B cell (primary cell): ENCODE measurements at regions not wholly inside any gene's neighbourhood (a gene's known extent, or its start where the extent isn't known, plus 50 kb on each side); places are given as distances from the start of the nearest gene placed in this dataset.

Experiments
- ATAC-seq: fragments of 200-7000 bp; cut with Tn5 transposase; one replicate; pipeline ENCODE4 v1.10.0; 2021; ENCODE audit warnings: low read depth, mild to moderate bottlenecking, moderate number of reproducible peaks, moderate library complexity
- CTCF ChIA-PET: fragments of 350-600 bp; sonication (Branson Sonifier 250); formaldehyde crosslinking; loops from one replicate; lab custom pipeline; 2021; ENCODE audit warnings: antibody characterized with exemption, inconsistent platforms; lab: Charles Lee
- POLR2A ChIA-PET: fragments of 350-600 bp; sonication (Branson Sonifier 250); formaldehyde crosslinking; loops from one replicate; lab custom pipeline; 2021; ENCODE audit warnings: antibody characterized with exemption; lab: Charles Lee
- DNase-seq: peaks from one replicate; pipeline ENCODE4 v3.0.0; 2013
- H2AFZ ChIP-seq: 2 replicates; pipeline ENCODE4 v1.6.1; 2012; ENCODE audit warnings: mild to moderate bottlenecking, low read depth, low read length; ENCODE audit not compliant: insufficient read depth, poor library complexity, severe bottlenecking
- H3K27ac ChIP-seq, 2 donors: 1 replicate in 1 of 2; 2 replicates in 1 of 2; pipeline ENCODE4 v1.5.1; 2012 to 2013; ENCODE audit warnings: low read length in 2 of 2, mild to moderate bottlenecking in 2 of 2, moderate library complexity in 1 of 2
- H3K27me3 ChIP-seq, 4 experiments: fragments of 200-600 bp in 1 of 4; sonication (generic) in 1 of 4; replicated peaks in 1 of 4; 1 replicate in 2 of 4; 2 replicates in 2 of 4; pipeline versions ENCODE4 v1.6.1 to v1.7.0; 2013 to 2016; ENCODE audit warnings: low read length in 3 of 4, mild to moderate bottlenecking in 2 of 4, mixed read lengths in 1 of 4, moderate library complexity in 1 of 4; ENCODE audit not compliant: insufficient read depth in 4 of 4, control insufficient read depth in 3 of 4; ENCODE audit errors: control extremely low read depth in 1 of 4
- H3K36me3 ChIP-seq, 2 experiments: replicated peaks in 1 of 2; 1 replicate in 1 of 2; 2 replicates in 1 of 2; pipeline versions ENCODE4 v1.6.1 to v1.7.1; 2013; ENCODE audit warnings: low read length in 1 of 2; ENCODE audit not compliant: insufficient read depth in 2 of 2, control insufficient read depth in 1 of 2; ENCODE audit errors: control extremely low read depth in 1 of 2, extremely low read depth in 1 of 2
- H3K4me1 ChIP-seq, 2 donors: fragments of 200-600 bp in 1 of 2; sonication (generic) in 1 of 2; 1 replicate in 1 of 2; 2 replicates in 1 of 2; pipeline versions ENCODE4 v1.5.1 to v1.6.1; 2013 to 2017; ENCODE audit warnings: low read length in 2 of 2; ENCODE audit not compliant: control insufficient read depth in 2 of 2, insufficient read depth in 2 of 2
- H3K4me2 ChIP-seq: replicated peaks from 2 replicates; pipeline ENCODE3; 2012; ENCODE audit warnings: mild to moderate bottlenecking, low read depth, low read length; ENCODE audit not compliant: poor library complexity, severe bottlenecking
- H3K4me3 ChIP-seq, 5 experiments: fragments of 200-600 bp in 1 of 5; sonication (generic) in 1 of 5; 1 replicate in 3 of 5; 2 replicates in 2 of 5; pipeline versions ENCODE4 v1.5.1 to v1.7.0; 2011 to 2016; ENCODE audit warnings: low read length in 4 of 5, mild to moderate bottlenecking in 4 of 5, low read depth in 2 of 5, control low read depth in 1 of 5, moderate library complexity in 1 of 5; ENCODE audit not compliant: insufficient read depth in 1 of 5; ENCODE audit errors: control extremely low read depth in 1 of 5, extremely low read depth in 1 of 5
- H3K79me2 ChIP-seq: fragments of 200-600 bp; sonication (generic); one replicate; pipeline ENCODE4 v1.6.0; 2016; ENCODE audit warnings: low read length; ENCODE audit not compliant: control insufficient read depth, insufficient read depth
- H3K9ac ChIP-seq: fragments of 200-600 bp; sonication (generic); 2 replicates; pipeline ENCODE4 v1.6.1; 2017; ENCODE audit warnings: mild to moderate bottlenecking, low read length, moderate library complexity
- H3K9me3 ChIP-seq, 3 donors: one replicate each; pipeline versions ENCODE4 v1.6.1 to v1.7.1; 2013; ENCODE audit warnings: low read length in 2 of 3; ENCODE audit not compliant: control insufficient read depth in 2 of 3, insufficient read depth in 1 of 3; ENCODE audit errors: control extremely low read depth in 1 of 3
- H4K20me1 ChIP-seq: 2 replicates; pipeline ENCODE4 v1.6.0; 2012; ENCODE audit warnings: mild to moderate bottlenecking, low read length; ENCODE audit not compliant: insufficient read depth, control insufficient read depth, poor library complexity, severe bottlenecking
- H3K27ac Mint-ChIP-seq: one replicate; pipeline ENCODE4 v1.8.0; 2021; ENCODE audit warnings: mixed read lengths
- H3K27me3 Mint-ChIP-seq: one replicate; pipeline ENCODE4 v1.8.0; 2021; ENCODE audit warnings: mixed read lengths
- H3K4me1 Mint-ChIP-seq: one replicate; pipeline ENCODE4 v1.8.0; 2021; ENCODE audit warnings: mixed read lengths
- H3K4me3 Mint-ChIP-seq: one replicate; pipeline ENCODE4 v1.8.0; 2021; ENCODE audit warnings: mixed read lengths
- H3K9me3 Mint-ChIP-seq: one replicate; pipeline ENCODE4 v1.8.0; 2022; ENCODE audit warnings: mixed read lengths; ENCODE audit not compliant: insufficient read depth
- EZH2 ChIP-seq: IDR thresholded peaks from 2 replicates; pipeline ENCODE4 v1.6.1; 2012; ENCODE audit warnings: borderline replicate concordance, low read depth, mild to moderate bottlenecking, moderate library complexity, low read length; ENCODE audit not compliant: insufficient read depth, poor library complexity, severe bottlenecking
- WGBS: methylation state at CpG from one replicate; pipeline ENCODE4 v1.1.5; 2013; ENCODE audit warnings: missing lambda C conversion rate; ENCODE audit not compliant: insufficient coverage; 5-methylcytosine and 5-hydroxymethylcytosine counted together
- intact Hi-C: fragments of 100-400 bp; cut with micrococcal nuclease; formaldehyde crosslinking; loops from one replicate; pipeline ENCODE4 v1.10.0; 2022
- TF ChIP-seq, protein P1 (sequence below): fragments of 200-600 bp; IDR thresholded peaks from one replicate; pipeline ENCODE4 v1.8.0; 2022; ENCODE audit warnings: antibody characterized with exemption, mild to moderate bottlenecking

DNA sequence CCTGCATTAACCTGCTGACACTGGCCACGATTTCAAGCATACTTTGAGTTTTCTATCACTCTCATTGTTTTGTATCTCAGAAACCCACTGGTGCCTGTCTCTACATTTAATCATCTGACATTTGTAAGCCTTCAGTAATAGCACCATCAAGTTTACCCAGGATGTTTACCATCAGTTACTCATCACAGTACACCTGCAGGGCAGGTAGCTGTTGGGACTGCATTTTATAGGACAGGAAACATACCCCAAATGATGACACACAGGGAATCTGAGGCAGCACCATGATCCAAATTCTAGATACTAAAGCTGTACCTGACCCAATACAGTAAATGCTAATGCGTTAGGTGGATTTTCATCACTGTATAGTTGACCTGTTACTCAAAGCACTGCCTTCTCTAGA lies 114.2 kb downstream of the FEM1C start:
- TF ChIP-seq, protein P1, sequence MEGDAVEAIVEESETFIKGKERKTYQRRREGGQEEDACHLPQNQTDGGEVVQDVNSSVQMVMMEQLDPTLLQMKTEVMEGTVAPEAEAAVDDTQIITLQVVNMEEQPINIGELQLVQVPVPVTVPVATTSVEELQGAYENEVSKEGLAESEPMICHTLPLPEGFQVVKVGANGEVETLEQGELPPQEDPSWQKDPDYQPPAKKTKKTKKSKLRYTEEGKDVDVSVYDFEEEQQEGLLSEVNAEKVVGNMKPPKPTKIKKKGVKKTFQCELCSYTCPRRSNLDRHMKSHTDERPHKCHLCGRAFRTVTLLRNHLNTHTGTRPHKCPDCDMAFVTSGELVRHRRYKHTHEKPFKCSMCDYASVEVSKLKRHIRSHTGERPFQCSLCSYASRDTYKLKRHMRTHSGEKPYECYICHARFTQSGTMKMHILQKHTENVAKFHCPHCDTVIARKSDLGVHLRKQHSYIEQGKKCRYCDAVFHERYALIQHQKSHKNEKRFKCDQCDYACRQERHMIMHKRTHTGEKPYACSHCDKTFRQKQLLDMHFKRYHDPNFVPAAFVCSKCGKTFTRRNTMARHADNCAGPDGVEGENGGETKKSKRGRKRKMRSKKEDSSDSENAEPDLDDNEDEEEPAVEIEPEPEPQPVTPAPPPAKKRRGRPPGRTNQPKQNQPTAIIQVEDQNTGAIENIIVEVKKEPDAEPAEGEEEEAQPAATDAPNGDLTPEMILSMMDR: no peak
- TF ChIP-seq EZH2: no peak
- Histone ChIP-seq H3K4me3 (no peak overlapping the region), H3K9me3 (no peaks in the 10 kb centered on the region), H3K27ac (no peak overlapping the region), H3K36me3 (no peaks in the 10 kb centered on the region), H3K27me3 (peaks cover 0 to 3% (median 0%) of the 10 kb centered on the region in 4 experiments), H3K4me1 (no peaks in the 10 kb centered on the region), H3K4me2 (no peak overlapping the region), H3K9ac (no peak overlapping the region), H4K20me1 (no peaks in the 10 kb centered on the region), H2AFZ (no peak overlapping the region), H3K79me2 (no peaks in the 10 kb centered on the region)
- ChIA-PET CTCF (interaction anchor here (0.5 kb wide), 1 partner anchor 21 kb away, joined by 3 read pairs; no protein-coding TSS in a partner anchor), POLR2A (no interaction called here)
- no peak for ATAC-seq
- Mint-ChIP-seq H3K27me3 (peaks cover 3% of the 10 kb centered on the region), H3K4me1 (peaks cover 4% of the 10 kb centered on the region), H3K27ac (no peak overlapping the region), H3K9me3 (no peaks in the 10 kb centered on the region), H3K4me3 (no peak overlapping the region)
- intact Hi-C loops: no loop called here
- DNase-seq: no peak
- 56% methylated on average over 1 of the region's 2 CpGs for WGBS

DNA sequence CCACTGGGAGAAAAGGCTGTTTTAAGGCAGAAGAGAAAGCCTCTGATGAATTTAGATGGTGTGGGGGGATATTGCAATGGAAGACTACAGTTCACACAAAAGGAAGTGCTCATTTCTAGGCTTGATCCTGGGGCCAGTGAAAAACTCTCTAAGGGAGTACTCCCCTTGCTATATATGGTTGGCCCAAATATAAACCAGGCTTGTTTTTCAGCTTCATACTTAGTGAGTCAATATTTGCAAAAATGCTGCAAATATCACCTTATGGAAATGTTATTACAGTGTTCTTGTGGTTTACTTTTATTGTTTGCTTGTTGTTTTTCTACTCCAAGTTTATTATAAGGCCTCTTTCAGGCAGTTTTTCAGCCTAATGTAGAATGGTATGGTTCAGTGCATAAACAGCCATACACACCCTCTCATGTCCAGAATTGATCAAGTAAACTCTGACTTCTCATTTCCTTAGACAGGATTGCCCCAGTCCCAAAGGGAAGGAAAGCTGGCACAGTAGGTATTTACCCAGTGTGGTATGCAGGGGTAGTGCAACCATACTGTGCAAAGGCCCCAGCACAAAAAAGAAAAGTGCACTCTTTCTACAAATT lies 115.1 kb downstream of the FEM1C start:
- intact Hi-C loops: no loop called here
- H3K4me3 Mint-ChIP-seq: no peak overlapping the region
- Histone ChIP-seq H3K4me1 (no peaks in the 10 kb centered on the region), H3K4me3 (no peak overlapping the region), H3K27me3 (peaks cover 0 to 3% (median 0%) of the 10 kb centered on the region in 4 experiments), H2AFZ (no peak overlapping the region), H3K36me3 (no peaks in the 10 kb centered on the region), H3K27ac (no peak overlapping the region), H3K79me2 (no peaks in the 10 kb centered on the region), H3K4me2 (no peak overlapping the region), H4K20me1 (no peaks in the 10 kb centered on the region), H3K9me3 (no peaks in the 10 kb centered on the region), H3K9ac (no peak overlapping the region)
- POLR2A ChIA-PET: no interaction called here
- H3K27me3 Mint-ChIP-seq: peaks cover 3% of the 10 kb centered on the region
- TF ChIP-seq, protein P1: no peak
- no peak for TF ChIP-seq EZH2
- CTCF ChIA-PET: no interaction called here
- no peak overlapping the region for H3K27ac Mint-ChIP-seq
- no peak for DNase-seq
- ATAC-seq: no peak
- H3K9me3 Mint-ChIP-seq: no peaks in the 10 kb centered on the region
- peaks cover 4% of the 10 kb centered on the region for H3K4me1 Mint-ChIP-seq
